ENCODE measurements at regions not wholly inside any gene's neighbourhood (a gene's known extent, or its start where the extent isn't known, plus 50 kb on each side); places are given as distances from the start of the nearest gene placed in this dataset.

DNA sequence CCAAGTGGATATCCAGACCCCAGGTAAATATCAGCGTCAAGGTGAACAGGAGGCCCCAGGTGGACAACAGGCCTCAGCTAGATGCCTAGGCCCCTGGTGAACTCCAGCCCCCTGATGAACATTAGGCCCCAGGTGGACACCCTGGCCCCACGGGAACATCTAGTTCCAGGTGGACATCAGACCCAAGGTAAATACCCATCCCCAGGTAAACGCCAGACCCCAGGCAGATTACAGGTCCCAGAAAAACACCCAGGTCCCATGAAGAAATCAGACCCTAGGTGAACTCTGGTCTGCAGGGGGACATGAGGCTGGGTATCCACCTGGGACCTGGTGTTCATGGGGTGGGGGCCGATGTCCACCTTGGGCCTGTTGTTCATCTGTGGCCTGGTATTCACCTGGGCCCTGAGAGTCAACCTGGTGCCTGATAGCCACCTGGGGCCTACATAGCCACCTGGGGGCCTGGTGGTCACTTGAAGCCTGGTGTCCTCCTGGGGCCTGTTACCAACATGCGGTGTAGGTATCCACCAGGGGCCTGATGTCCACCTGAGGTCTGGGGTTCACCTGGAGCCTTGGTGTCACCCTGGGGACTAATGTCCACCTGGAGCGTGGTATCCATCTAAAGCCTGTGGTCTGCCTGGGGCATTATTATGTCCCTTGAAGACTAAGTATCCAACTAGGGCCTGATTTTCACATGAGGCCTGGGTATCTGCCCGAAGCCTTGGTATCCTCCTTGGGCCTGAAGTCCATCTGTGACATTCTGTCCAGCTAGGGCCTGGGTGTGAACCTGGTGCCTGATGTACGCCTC, 56.8 kb upstream of the SEPTIN5 start:
- FAIRE-seq = no peak
- BruUV-seq (replicated peaks) = no TSS peak
- TF ChIP-seq, protein P1, sequence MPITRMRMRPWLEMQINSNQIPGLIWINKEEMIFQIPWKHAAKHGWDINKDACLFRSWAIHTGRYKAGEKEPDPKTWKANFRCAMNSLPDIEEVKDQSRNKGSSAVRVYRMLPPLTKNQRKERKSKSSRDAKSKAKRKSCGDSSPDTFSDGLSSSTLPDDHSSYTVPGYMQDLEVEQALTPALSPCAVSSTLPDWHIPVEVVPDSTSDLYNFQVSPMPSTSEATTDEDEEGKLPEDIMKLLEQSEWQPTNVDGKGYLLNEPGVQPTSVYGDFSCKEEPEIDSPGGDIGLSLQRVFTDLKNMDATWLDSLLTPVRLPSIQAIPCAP (CRISPR knock-in tag; IDR thresholded peaks at IDR 0.05; ENCODE audit: borderline replicate concordance) = no peak
- no peak for TF ChIP-seq SIN3B (IDR thresholded peaks at IDR 0.05; ENCODE audit: low read depth)
- no peak for TF ChIP-seq KLF16 (IDR thresholded peaks at IDR 0.05)
- no peak for TF ChIP-seq PTTG1 (tag; IDR thresholded peaks at IDR 0.05; ENCODE audit: low read depth)
- no peak for TF ChIP-seq TEAD4 (IDR thresholded peaks at IDR 0.05; ENCODE audit: low read length)
- TF ChIP-seq TEAD4 (CRISPR knock-in tag; IDR thresholded peaks at IDR 0.05; ENCODE audit: borderline replicate concordance) = peak; percentile 69
- TF ChIP-seq ZNF253 (CRISPR knock-in tag; conservative IDR thresholded peaks at IDR 0.05) = no peak
- TF ChIP-seq, protein P2, sequence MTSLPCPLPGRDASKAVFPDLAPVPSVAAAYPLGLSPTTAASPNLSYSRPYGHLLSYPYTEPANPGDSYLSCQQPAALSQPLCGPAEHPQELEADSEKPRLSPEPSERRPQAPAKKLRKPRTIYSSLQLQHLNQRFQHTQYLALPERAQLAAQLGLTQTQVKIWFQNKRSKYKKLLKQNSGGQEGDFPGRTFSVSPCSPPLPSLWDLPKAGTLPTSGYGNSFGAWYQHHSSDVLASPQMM (CRISPR knock-in tag; IDR thresholded peaks at IDR 0.05) = no peak
- TF ChIP-seq, protein P3, sequence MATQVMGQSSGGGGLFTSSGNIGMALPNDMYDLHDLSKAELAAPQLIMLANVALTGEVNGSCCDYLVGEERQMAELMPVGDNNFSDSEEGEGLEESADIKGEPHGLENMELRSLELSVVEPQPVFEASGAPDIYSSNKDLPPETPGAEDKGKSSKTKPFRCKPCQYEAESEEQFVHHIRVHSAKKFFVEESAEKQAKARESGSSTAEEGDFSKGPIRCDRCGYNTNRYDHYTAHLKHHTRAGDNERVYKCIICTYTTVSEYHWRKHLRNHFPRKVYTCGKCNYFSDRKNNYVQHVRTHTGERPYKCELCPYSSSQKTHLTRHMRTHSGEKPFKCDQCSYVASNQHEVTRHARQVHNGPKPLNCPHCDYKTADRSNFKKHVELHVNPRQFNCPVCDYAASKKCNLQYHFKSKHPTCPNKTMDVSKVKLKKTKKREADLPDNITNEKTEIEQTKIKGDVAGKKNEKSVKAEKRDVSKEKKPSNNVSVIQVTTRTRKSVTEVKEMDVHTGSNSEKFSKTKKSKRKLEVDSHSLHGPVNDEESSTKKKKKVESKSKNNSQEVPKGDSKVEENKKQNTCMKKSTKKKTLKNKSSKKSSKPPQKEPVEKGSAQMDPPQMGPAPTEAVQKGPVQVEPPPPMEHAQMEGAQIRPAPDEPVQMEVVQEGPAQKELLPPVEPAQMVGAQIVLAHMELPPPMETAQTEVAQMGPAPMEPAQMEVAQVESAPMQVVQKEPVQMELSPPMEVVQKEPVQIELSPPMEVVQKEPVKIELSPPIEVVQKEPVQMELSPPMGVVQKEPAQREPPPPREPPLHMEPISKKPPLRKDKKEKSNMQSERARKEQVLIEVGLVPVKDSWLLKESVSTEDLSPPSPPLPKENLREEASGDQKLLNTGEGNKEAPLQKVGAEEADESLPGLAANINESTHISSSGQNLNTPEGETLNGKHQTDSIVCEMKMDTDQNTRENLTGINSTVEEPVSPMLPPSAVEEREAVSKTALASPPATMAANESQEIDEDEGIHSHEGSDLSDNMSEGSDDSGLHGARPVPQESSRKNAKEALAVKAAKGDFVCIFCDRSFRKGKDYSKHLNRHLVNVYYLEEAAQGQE (IDR thresholded peaks at IDR 0.05; ENCODE audit: borderline replicate concordance) = no peak
- TF ChIP-seq, protein P3 (CRISPR knock-in tag; IDR thresholded peaks at IDR 0.05; ENCODE audit: low read depth) = peak; percentile 38; the same call in 1 of the 2 replicates
- no peak for TF ChIP-seq ARHGAP35 (IDR thresholded peaks at IDR 0.05; ENCODE audit: partially characterized antibody)
- TF ChIP-seq, protein P4, sequence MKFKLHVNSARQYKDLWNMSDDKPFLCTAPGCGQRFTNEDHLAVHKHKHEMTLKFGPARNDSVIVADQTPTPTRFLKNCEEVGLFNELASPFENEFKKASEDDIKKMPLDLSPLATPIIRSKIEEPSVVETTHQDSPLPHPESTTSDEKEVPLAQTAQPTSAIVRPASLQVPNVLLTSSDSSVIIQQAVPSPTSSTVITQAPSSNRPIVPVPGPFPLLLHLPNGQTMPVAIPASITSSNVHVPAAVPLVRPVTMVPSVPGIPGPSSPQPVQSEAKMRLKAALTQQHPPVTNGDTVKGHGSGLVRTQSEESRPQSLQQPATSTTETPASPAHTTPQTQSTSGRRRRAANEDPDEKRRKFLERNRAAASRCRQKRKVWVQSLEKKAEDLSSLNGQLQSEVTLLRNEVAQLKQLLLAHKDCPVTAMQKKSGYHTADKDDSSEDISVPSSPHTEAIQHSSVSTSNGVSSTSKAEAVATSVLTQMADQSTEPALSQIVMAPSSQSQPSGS (CRISPR knock-in tag; IDR thresholded peaks at IDR 0.05) = no peak

More for the DNA sequence above, 56.8 kb upstream of the SEPTIN5 start:
- intact Hi-C loops (cut with micrococcal nuclease) (no loop called here), in situ Hi-C loops (cut with MboI) (no loop called here)
- DNase-seq (ENCODE audit: extremely low read depth in 1 of 4, low spot score in 3 of 4) = no peak
- no peak for ATAC-seq
- H2AFZ ChIP-seq (ENCODE audit: low read depth, low read length) = no peak overlapping the region
- ChIA-PET CTCF (ENCODE audit: low intra/inter-chr PET ratio) (no interaction called here), POLR2A (interaction anchor here (0.6 to 0.7 kb wide), 2 partner anchors 10 to 20 kb away, joined by 3 to 4 read pairs; no protein-coding TSS in a partner anchor)
- peak overlapping the region in 1 of 2 experiments; percentile 2; a peak in 1 of 4 replicates for H3K9ac ChIP-seq (ENCODE audit: insufficient read depth in 1 of 2, low read depth in 2 of 2, low read length in 2 of 2)
- no peaks in the 10 kb centered on the region for H4K20me1 ChIP-seq (replicated peaks; ENCODE audit: control insufficient read depth, insufficient read depth, low read length)
- peaks cover 6 to 8% of the 10 kb centered on the region in 2 experiments; a peak in 2 of 5 replicates for H3K27me3 ChIP-seq (ENCODE audit: control insufficient read depth in 2 of 2, insufficient read depth in 2 of 2, low read length in 2 of 2)
- H3K36me3 ChIP-seq (ENCODE audit: control insufficient read depth, insufficient read depth, low read length) = no peaks in the 10 kb centered on the region
- H3K9me3 ChIP-seq (replicated peaks; ENCODE audit: control insufficient read depth, insufficient read depth, low read depth, low read length) = no peaks in the 10 kb centered on the region
- no peak overlapping the region for H3K4me3 ChIP-seq
- H3K4me2 ChIP-seq (ENCODE audit: insufficient read depth, low read length) = no peak overlapping the region
- H3K9me1 ChIP-seq (ENCODE audit: control insufficient read depth, insufficient read depth, low read length) = peaks cover 5% of the 10 kb centered on the region
- 52% methylated on average over 8 of the region's 8 CpGs for WGBS (ENCODE audit: insufficient coverage, low coverage, missing lambda C conversion rate)
- no peak overlapping the region for H3K27ac ChIP-seq (ENCODE audit: extremely low read depth, low read depth, low read length)
- H3K4me1 ChIP-seq (replicated peaks in 1 of 2; ENCODE audit: control insufficient read depth in 2 of 2, insufficient read depth in 2 of 2, low read length in 2 of 2) = peaks cover 0 to 11% of the 10 kb centered on the region in 2 experiments; a peak in 2 of 5 replicates
- no peaks in the 10 kb centered on the region for H3K79me2 ChIP-seq (ENCODE audit: control insufficient read depth, insufficient read depth, low read length)
